HuH-7.5 (cell line): ENCODE measurements at regions not wholly inside any gene's neighbourhood (a gene's known extent, or its start where the extent isn't known, plus 50 kb on each side); places are given as distances from the start of the nearest gene placed in this dataset.

Experiments
- DNase-seq: peaks from one replicate; pipeline ENCODE4 v3.0.0; 2011; ENCODE audit warnings: low spot score

DNA sequence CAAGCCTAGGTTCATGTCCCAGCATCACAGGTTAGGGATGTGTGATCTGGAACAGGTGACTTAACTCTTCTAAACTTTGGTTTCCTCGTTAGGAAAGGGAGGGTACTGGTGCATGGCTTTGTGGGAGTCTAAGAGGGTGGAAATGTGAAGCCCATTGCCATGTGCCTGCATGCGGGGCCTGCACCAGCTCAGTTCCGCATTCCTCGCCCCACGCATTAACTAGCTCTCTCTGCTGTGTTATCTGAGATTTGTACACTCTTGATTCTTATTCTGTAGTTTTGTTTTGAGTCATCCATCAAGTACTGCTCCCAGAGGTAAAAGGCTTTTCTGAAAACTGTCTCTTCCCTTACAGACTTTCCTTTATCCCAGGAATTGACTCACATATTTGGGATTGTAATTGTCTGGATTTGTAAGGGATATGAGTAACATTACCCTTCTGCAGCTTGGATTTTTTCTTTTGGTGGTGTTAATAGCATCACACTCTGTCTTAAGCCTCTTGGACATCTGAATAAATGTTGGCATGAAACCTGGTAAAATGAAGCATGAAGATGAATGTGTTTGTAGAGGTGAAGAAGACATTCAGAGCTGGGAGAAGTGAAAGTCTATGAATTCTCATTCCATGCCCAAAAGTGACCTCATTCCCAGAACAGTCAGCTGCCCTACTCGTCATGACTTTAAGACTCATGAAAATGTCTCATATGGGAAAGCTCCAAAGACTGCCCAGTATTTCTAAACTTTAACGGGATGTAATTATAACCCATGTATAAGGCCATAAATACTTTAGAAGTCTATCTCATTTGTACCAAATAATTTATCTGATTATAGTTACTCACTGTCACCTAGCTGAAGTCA is 357.3 kb downstream of the FOXA2 start:
- no peak for DNase-seq

DNA sequence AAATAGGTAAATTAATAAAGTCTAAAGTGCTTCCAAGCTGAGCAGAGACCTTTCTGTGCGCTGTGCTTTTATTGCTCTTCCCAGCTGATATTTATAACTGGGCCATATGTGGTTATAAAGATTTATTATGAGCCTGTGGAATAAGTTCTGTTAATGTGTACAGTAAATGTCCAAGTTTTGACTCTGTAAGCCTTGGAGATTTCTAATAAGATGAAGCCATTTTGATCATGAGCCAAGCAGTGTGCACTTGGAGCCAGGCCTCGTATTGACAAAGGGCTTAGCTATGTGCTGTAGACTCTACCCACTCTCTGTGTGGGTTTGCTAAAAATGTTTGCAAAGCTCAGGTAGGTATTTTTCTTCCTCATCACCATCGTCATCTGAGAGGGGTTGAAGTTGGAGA is 361.1 kb downstream of the FOXA2 start:
- no peak for DNase-seq

DNA sequence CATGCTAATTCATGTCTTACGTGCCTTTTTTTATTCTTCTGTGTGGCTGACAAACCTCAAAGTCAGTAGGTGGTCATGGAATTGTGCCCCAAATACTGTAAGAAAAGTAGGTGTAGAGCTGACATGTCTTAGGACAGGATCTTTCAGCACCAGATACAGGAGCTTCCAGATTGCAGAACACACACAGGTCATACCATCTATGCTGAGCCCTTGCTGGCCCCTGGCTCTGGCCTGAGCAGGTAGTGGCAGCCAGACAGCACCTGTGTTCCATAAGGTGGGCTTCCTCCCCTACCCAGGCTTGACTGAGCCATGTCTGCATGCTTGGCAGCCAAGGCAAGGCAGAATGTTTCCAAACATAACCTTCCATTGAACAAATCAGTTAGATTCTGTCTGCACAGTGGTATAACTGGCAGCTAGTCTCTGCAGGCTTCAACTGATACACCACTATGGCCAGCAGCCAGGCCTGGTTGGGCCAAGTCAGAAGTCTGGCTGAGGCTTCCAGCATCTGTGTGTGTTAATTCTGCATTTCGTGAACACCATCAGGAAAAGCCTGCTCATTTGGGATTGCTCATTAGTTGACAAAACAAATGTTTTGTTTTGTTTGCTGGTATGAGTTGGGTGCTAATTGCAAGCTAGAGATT is 366.5 kb downstream of the FOXA2 start:
- no peak for DNase-seq

DNA sequence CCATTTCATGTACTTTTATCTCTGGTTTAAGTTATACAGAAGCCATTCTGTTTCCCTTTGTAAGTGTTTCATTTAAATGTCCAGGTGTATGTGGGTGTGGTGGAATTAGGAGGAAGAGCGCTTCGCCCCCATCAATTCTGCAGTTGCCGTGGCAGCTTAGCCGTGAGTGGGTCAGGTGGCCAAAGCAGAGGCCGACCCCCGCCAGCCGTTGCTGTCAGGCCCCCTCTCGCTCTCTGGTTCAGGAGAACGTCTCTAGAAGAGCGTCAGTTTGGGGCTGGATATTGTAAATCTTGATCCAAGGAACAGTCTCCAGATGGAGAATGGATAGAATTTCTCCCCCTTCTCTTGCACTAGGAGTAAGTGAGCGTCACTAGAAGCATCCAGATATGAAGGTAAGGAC is 367.4 kb downstream of the FOXA2 start:
- no peak for DNase-seq

DNA sequence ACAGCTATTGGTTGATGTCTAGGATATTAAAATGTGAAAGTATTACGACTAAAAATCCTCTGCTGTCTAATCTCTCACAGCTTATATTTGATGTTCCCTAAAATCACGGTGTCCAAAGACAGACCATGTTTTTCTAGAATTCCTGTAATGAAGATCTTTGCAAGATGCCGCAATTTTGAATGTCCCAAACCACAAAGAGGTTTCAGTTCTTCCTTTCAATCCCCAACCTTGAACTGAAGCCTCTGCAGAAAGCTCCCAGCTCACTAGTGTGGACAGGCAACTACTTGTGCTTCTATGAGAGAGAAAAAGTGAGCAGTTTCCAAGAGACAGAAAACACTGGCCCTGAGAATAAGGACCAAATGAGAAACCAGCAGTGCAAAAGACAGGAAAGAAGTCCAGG is 370.1 kb downstream of the FOXA2 start:
- no peak for DNase-seq

DNA sequence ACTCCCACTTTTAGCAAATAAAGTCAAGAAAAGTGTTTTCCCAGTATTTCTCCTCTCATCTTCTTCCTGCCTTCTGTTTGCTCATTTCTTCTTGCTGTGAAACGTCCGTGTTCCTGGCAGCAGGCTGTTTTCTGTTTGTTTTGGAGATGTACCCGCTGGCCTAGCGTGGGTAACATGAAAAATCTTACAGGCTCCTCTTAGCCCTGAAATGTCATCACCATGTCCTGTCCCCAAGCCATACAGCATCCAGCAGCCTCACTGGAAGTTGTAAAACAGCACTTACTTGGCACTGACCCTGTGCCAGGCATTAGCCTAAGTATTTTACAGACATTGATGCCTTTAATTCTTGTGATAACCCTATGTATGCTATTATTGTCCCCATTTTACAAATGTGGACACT is 371.1 kb downstream of the FOXA2 start:
- no peak for DNase-seq

DNA sequence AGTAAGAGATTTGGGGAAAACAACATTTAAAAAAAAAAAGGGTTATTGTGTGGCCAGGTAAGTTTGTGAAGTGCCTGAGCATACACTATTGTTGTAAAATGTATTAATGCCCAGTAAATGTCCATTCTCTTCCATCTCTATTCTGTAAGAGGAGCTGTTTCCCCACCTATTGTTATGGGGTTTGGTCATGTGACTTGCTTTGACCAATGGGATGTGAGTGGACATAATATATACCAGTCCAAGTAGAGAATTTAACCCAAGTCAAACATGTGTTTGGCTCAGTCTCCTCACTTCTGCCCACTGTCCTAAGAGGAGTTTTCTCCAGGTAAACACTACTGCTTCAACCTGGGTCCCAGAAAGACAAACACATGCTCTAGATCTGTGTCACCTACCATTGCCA is 377.1 kb downstream of the FOXA2 start:
- no peak for DNase-seq

DNA sequence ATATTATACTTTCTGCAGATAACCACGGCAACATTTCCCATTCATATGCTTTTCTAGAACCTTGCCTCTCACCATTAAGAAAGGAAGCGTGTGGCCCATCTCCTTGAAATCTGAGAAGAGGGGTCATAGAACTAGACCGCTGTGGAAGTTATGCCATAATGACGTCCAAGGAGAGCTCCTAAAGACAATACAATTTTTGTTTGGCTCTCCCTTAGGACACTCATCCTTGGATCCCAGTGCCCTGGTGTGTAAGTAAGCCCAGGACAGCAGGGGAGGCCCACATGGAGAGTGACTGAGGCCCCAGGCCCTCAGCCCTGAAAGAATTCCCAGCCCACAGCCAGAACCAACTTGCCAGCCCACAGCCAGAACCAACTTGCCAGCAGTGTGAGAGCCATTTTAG is 379.6 kb downstream of the FOXA2 start:
- no peak for DNase-seq

DNA sequence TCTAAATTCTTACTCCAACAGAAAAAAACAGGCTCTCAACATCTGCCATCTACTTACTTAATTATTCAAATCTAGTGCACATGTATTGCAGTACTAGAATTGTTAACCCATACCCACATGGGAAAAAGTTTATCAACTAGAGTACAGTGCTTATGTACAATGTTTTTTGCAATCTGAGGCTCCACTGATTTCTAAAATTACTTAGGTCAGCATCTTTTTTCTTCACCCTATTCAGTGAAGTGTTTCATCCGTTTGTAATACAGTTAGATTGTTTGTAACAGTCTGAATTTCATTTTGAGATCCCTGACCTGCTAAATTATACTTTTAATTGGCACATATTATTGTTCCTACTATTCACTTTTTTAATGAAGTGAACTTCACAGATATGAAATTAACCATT is 402.2 kb downstream of the FOXA2 start:
- DNase-seq, result no peak

DNA sequence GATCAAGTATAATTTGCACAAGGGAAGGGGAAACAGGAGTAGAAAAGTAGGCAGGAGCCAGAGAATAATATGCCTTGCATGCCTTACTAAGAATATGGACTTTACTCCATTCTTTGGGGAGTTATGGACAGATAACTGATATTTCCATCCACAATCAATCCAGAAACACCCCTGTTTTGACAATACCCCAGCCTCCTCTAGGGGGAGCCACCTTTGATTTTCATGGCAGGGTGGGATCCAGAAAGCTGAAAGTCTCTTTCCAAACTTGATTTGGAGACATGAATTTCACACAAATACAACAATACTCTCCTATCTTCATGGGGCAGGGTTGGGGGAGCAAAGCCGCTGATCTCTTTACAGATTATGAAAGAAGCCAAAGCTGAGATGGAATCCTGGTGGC is 404.1 kb downstream of the FOXA2 start:
- DNase-seq, result peak; percentile 23

DNA sequence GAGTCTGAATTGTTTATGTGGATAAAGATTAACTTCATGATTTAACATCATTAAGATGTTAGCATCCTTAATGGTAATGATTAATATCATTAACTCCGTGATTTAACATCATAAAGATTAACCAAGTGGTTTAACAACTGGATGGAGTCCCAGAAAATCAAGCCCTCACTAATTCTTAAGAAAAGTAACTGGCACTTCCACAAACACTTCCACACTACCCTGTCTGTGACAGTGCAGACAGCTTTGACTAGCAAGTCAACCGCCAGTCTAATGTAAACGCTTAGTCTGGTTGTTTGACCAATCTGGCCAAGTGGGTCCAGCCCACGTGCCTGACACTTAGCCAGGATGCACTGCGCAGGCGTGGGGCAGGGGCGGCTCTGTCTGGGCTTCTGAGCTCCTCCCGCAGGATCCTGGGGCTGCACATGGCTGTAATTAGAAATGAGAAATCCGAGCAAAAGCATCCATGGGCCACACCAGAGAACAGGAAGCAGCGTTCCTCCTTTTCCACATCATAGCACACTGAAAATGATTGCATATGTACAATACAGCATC is 424.2 kb downstream of the FOXA2 start:
- DNase-seq, result no peak

DNA sequence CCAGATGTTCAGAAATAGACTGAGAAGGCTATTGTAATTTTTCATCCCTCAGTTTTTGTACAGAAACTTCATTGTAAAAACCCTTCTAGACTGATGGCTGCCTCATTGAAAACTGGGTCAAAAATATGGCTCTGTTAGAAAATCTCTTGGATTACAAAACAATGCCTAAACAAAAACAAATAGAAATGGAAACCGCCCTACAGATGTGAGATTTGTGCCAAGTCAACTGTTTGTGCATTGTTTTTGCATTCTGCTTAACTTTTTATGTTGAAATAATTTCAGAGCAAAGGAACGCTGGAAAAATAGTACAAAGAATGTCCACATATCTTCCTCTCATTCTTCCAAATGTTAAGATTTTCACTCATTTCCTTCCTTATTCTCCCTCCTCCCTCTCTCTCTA is 425.1 kb downstream of the FOXA2 start:
- DNase-seq, result no peak

DNA sequence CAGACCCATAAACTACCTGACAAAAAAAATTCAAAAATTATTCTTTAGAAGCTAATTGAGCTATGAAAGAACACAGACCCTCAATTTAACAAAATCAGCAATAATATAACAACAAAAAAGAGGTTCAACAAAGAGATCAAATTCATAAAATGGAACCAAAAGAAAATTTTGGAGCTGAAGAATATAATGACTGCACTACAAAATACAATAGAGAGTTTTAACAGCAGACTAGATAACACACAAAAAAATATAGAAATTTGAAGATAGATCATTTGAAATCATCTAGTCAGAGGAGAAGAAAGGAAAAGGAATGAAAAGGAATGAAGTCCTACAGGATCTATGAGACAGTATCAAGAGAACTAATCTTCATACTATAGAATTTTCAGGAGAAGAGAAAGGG is 422.1 kb downstream of the PAX1 start:
- no peak for DNase-seq

DNA sequence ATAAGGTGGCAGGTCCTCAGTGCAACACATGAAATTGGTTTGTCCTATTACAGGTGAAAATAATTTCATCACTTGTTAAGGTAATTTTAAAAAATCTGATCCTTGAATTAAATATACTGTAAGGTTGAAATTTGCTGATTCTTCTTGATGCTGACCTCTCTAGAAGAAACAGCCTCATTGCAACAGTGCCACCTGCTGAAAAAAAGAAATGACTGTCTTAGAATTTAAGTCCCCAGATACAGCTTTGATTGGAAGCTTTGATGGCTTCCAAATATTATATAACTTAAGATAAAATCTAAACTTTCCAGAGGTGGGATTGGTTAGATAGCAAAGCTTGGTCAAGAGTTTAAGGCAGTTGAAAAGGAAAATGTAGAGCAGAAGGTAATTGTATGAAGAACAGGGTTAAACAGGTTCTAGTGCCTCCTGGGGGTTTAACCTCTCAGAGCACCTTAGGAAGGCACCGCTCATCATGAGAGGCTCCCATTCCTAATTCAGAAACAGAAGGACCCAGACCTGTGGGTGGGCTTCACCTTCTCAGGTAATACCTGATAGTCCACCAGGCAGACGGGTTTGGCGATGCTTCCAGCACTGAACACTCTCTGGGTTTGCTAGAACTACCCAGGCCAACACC is 401.0 kb downstream of the PAX1 start:
- no peak for DNase-seq

DNA sequence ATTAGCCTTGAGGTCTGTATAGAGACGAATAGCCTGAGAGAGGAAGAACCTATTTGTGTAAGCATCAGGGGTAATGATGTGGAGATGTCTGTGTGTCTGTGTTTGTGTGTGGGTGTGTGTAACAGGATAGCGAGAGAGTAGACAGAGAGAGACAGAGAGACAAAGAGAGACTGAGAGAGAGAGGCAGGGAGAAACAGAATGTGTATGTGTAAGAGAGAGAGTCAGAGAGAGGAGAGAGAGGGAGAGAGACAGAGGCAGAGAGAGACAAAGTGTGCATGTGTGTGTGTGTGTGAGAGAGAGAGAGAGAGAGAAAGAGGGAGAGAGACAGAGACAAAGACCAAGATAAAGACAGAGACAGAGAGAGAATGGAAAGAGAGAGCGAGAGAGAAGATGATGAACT is 396.1 kb downstream of the PAX1 start:
- DNase-seq, result no peak

DNA sequence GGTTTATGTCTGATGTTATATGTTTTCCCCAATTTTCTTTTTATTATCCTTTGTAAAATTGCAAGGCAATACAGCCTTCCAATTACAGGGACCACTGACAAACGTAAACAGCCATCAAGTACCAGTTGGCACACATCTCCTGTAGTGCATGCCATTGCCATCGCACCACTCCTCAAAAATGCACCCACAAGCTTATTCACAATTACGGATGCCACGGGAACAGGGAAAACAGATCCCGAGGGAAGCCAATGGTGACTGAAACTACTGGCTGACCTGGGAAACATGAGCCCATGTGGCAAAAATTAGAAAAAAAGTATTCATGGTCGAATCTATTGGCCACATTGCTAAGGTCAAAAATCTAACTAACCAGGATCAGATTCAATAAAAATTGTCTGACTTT is 395.2 kb downstream of the PAX1 start:
- DNase-seq, result no peak

DNA sequence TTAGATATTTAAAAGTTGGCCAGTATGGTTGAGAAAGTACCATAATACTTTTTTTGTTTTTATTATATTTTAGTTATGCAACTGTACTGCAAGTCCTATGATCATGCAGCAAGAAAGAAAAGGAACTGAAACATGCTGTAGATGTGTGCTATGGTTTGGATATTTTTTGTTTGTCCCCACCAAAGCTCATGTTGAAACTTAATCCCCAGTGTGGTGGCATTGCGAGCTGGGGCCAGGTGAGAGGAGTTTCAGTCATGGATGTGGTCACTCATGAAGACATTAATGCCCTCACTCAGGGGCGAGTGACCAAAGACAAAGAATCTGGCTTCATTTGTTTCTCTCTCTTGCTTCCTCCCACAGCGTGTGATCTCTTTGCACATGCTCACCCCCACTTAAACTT is 393.9 kb downstream of the PAX1 start:
- DNase-seq, result no peak

DNA sequence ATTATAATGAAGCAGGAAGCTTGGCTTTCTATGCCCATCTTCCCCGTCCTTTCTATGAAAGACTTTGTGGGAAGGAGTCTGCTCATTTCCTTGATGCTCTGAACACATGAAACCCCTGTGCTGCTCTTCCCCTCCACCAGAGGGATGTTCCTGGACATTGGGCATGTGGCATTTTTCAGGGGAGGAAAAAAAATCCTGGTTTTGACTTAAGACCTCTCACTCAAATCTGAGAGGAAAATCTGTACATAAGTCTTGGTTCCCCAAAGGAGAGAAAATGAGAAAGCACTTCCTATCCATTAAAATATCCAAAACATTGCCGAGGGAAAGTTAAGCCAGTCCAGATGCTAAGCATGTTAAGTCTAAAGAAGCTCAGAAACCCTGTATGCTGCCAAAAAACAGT is 393.0 kb downstream of the PAX1 start:
- no peak for DNase-seq

DNA sequence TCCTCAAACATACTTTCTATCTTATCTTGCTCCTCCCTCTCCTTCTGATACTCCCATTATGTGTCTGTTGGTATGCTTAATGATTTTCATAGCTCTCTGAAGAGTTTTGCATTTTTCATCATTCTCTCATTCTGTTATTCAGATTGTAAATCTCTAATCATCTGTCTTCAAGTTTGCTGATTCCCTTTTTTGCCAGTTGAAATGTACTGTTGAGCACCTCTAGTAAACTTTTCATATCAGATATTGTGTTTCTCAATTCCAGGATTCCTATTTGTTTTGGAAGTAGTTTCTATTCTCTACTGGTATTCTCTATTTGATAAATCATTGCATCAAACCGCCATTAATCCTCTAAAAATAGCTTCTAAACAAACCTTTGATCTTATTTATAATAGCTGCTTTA is 387.7 kb downstream of the PAX1 start:
- DNase-seq, result no peak

DNA sequence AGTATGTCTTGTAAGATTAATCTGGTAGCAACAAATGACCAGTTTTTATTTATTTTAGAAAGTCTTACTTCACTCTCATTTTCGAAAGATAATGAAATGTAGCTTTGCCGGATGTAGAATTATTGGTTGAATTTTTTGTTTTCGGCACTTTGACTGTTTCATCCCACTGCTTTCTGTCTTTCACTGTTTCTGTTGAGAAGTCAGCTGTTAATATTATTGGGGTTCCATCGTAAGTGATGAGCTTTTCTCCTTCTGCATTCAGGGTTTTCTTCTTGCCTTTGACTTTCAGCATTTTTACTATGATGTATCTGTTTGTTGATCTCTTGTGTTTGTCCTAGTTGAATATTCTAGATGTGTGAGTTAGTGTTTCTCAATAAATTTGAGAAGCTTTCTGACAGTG is 383.4 kb downstream of the PAX1 start:
- no peak for DNase-seq

DNA sequence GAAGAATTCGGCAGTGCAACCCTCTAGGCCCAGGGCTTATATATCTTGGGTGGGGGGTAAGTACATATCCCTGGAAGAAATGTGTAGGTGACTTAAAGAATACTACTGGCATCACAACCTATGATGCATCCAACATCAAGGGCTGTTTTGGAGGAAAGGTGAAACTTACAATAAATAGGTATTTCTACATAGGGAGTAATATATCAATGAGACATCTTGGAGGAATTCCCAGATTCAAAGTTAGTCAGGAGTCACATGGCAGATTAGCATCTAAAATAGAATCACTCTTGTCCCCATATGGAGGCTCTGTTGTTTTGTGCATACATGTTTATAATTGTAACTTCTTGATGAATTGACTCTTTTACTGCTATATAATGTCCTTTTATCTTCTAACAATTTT is 375.5 kb downstream of the PAX1 start:
- no peak for DNase-seq

DNA sequence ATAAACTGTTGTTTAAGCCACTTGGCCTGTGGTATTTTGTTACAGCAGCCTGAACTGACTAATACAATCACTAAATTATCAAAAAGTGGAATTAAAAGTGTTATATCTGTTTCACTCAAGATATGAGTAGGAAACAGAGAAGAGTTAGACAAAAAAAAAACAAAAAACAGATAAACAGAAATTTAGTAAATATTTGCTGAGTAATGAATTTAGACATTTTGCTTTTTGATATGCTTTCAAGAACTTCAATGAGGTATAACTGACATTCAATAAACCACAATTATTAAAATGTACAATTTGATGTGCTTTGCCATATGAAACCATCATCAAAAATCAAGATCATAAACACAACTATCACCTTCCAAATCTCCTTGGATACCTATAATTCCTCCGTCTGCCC is 369.2 kb downstream of the PAX1 start:
- no peak for DNase-seq

DNA sequence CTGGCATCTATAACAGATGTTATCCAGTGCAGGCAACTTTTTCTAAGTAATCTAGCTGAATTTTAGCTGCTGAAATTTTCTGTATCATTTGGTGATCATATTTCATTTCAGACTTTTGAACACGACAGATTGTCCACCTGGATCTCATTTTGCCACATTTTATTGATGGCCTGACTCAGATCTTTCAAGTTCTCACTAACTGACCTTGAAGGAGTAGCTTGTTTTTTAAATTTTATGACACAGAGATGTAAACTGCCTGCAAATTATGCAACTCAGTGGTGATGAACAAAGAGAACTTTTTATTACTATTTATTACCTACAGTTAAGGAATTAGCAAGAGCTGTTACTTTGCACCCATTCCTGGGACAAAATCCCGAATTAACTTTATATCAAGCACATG is 366.4 kb downstream of the PAX1 start:
- no peak for DNase-seq
